GM12891 (cell line): ENCODE measurements at regions not wholly inside any gene's neighbourhood (a gene's known extent, or its start where the extent isn't known, plus 50 kb on each side); places are given as distances from the start of the nearest gene placed in this dataset.

Experiments
- POLR2A ChIP-seq: IDR thresholded peaks from 2 replicates; pipeline ENCODE4 v1.6.1; 2011; ENCODE audit warnings: low read depth, low read length, control low read depth
- POLR2AphosphoS5 ChIP-seq: IDR thresholded peaks from 2 replicates; pipeline ENCODE4 v1.6.1; 2011; ENCODE audit warnings: low read depth, low read length, control low read depth
- TAF1 ChIP-seq: IDR thresholded peaks from 2 replicates; pipeline ENCODE4 v1.6.1; 2011; ENCODE audit warnings: low read depth, low read length, control low read depth

GRCh38 chr4:33592701-33593100 is 2651.6 kb downstream of the ARAP2 start:
- no peak for TF ChIP-seq TAF1
- no peak for TF ChIP-seq POLR2AphosphoS5
- no peak for TF ChIP-seq POLR2A
